CMK (cell line): ENCODE measurements at regions not wholly inside any gene's neighbourhood (a gene's known extent, or its start where the extent isn't known, plus 50 kb on each side); places are given as distances from the start of the nearest gene placed in this dataset.
"Not testable (repeated sequence)": the region's sequence is repeated elsewhere in the genome, so short reads cannot be mapped to it uniquely, and the experiment has no call there.

Experiments used
- DNase-seq: peaks from one replicate; pipeline ENCODE4 v3.0.0-alpha.2; 2010; ENCODE audit warnings: low read depth

DNA sequence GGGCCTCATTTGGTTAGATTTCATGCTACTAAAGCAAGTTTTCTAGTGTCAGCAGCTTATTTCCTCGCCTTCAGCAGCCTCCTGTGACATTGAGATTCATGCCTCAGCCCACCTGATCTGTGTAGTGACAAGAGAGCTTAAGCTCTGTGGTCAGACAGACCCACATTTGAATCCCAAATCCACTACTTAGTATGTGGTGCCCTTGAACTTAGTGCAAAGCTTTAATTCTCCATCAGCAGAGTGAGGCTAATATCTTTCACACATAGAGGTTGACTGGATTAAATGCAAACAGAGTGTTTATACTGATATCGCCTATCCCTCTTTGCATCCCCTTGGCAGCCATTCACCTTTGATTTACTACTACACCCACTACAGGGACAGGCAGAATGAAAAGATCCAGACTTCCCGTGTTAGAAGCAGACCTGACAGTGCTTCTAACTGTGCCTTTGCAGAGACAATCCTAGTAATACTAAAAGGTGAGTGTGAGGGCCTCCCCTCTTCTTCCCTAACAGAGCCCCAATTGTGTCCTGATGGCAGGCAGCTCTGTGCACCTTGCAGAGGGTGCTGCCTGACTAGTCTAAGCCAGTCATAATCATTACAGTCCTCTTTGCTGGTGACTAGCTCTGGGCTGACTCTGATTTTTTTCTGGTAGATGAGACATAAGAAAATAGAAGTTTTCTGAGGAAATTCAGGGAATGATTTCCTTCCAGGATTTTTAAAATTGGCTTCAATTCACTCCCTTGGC is 264.0 kb downstream of the CTH start:
- peak; percentile 24 for DNase-seq

DNA sequence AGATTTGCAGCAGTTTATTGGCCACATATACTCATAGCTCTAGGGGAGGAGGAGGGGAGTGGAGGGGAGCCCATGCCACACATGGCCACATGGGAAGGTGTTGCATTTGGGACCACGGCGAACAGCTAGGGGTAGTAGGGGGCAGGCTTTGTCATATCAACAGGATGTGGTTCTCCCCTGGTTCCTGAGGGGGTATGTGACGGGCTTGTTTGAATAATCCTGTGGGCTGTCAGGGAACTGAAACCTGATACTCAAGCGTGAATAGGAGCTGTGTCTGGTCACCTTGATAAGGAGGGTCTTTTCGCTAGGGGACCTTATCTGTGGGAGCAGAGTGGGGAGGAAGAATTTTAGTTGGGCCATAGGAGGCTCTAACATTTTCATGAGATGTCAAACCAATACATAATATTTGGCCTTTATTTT is 264.7 kb downstream of the CTH start:
- peak; percentile 92 for DNase-seq

DNA sequence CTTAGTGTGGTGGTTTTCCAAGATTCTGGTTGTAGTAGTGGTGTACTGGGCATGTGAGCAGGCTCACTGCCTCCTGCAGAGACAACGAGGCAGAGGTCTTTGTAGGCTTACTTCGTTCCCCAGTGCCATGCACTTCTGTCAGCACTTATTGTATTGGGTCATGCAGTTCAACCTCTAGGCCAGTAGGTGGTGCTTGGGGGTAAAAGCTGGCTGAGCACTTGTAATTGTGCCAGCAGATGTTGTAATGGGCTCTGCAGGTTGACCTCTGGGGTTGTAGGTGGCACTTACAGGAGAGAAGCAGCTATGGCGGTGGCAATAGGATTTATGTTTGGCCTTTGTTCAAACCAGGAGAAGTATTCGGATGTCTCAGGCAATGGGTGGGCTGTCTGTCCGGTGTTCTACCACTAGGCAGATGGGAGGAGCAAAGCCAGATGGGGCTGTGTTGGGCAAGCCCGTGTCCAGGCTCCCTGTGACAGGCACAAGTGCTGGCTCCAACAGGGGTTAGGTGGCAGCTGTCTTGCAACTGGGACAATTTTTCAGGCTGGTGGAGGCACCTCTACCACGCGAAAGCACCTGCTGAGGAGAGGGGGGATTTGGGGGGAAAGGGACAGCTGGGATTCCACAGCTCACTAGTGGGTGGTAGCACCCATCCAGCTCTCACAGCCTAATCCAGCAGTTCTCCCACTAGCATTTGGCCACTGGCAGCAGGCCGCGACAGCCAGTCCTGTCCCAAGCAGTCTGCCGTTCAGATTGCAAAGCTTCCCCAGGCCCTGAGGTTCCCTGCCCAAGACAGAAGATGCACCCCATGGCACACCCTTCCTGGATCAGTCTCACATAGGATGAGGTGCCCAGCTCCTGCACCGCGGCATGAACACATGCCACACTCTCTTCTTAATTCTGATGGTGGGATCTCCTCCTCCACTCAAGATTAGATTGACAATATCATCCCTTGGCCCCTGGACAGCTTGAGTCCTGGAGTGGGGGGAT is 274.5 kb downstream of the CTH start:
- peak; percentile 39 for DNase-seq

DNA sequence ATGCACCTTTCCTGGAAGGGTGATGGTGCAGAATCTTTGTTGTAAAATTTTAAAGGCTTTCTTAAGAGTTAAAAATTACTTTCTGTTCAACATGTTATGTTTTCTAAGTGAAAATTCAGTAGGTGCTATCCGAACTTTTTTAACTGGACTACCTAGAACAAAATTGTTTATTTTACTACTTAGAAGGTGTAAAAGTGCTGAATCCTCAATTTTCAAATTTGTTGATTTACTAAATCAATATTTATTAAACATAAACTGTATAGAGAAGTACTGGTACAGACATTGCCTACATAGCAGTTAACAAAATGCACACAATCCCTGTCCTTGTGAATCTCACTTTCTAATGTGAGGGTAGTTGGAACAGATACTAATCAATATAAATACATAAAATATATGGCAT is 277.5 kb downstream of the CTH start:
- DNase-seq = no peak

DNA sequence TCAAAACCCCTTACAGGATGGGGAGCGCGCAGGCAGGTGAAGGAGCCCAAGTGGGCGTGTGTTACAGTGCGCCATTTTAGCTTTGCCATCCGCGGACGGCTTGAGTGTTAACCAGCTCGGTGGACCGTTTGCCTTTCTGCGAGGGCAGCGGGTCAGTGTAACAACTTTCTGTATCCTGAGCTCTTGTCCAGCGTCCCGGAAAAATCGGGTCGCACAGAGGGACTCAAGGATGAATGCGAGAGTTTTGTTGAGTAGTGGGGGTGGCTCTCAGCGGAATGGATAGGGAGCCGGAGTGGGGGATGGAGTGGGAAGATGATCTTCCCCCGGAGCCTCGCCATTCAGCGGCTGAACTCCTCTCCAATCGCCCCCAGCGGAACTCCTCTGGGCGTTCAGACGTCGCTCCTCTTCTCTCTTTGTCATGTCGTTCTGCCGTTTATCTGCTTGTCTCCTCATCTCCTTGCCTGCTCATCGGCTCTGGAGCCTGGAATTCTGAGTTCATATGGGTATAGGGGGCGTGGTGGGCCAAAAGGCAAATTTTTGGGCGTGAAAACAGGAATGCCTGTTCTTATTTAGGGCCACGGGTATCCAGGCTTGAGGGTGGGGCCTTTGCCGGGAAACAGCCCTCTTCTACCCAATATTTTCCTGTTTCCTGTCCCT is 295.4 kb downstream of the CTH start:
- DNase-seq = no peak

DNA sequence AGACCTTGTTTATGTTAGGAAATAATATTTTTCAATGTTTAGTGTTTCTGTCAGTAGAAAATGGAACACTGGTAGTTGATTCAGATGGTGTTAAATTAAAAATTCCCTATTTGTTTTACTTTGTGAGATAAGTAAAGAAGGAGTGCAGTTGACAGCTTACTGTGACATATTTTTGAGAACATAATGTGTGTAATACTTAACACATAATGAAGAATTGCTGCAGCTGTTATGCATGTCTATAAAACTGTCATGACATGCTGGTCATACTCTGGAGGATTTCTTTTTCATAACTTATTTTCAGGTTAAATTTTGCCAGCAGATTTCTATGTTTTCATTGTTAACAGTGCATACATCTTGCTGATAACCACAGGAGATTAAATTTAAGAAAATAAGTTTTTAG is 296.1 kb downstream of the CTH start:
- no peak for DNase-seq

DNA sequence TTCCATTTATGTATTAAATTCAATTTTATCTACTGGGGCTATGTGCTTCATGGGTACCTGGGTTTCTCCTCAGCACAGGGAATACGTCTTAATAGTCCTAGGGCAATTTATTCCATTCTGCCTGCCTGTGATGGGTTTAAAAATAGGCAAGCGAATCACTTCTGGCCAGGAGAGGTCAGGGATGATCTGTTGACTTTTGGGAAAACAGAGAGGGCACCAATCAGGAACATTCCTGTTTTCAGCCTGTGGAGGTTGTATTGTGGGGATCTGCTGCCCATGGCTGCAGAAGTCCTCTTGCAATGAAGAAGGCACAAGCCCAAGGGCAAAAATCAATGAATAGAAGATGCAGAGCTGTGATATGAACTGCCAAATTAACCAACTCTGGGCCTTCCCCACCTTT is 303.1 kb downstream of the CTH start:
- no peak for DNase-seq

DNA sequence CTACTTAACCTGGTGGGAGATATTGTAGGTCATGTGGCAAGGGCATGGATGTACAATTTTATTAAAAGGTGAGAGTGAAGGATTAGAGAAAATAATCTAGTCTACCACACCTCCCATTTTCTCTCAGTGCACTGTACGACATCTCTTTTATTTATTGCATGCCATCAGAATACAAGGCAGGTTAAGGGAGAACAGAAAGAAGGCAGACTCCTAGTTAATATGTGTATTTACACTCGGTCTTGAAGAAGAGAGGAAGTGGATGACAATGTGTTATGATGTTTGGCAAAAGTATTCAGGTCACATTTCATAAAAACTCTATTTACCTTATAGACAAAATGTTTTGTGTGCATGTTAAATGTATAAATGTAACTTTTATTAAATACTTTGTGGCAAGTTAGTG is 306.1 kb downstream of the CTH start:
- DNase-seq = no peak

DNA sequence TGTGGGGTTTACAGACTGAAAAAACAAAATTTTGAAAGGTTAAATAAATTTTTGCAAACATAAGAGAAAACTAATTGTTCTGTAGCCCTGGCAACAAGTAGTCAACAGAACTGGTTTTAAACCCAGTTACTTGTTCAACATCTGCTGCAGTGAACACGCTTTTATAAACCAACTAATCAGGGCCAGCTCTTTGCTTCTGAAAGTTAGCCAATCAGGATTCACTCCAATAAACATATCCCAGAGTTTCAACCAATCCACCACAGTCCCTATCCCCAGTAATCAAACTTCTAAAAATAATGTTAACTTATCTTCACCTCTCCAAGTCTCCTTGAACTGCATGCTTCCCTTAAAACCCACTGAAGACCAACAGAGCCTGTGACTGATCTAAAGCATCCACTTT is 306.6 kb downstream of the CTH start:
- DNase-seq = no peak

DNA sequence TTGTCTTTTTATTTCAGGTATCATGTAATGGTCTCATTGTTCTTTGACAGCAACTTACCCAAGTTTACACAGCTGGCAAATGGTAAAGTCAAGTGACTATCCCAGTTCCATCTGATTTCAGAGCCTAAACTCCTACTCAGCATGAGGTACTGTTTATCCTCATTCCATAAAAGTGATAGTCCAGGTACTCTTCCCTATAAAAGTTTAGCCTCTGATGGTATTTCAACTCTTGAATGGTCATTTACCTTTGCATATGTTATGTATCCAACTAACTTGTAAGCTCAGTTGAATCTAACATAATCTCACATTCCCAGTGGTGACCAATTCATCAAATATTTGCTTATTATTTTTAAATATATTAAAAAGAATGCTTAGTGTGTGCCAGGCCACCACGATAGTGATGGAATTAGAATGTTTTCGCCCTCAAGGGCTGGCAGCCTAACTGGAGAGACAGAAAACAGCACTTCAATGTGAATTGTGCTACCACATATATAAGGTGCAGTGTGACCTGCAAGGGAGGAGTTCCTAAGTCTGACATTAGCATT is 307.1 kb downstream of the CTH start:
- DNase-seq = no peak

DNA sequence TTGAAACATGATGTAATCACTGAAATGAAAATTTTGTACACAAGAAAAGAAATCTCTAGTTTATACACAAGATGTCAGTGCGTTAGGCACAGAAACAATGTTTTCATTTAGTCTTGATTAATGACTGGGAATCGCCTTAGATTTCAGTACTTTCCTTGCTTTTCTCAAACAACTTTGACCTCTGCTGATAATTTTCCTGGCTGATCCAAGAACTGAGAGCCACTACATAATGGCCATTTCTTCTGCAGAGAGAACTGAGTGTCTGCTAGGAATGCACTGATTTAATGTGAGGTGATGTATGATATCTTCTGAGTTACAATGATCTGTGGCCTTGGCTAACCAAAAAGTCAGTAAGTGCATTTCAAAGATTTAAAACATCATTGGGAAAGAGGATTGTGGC is 308.1 kb downstream of the CTH start:
- no peak for DNase-seq

DNA sequence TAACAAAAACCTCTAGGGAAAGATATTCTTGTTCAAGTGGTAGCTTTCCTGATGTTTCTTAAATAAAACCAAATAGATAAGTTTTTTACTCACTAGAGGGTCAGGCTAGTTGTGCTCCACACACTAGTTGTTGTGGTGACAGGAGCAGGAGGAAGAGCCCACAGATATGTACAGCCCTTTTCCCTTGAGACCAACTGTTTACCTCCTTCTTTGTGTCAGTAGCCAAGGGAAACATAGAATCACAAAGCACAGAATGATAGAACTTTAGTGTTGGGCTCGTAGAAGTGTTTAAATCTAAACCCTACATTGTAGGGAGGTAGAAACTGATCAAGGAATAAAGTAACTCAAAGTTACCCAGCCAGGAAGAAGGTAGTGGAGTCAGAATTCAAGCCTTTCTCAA is 309.0 kb downstream of the CTH start:
- DNase-seq = no peak

DNA sequence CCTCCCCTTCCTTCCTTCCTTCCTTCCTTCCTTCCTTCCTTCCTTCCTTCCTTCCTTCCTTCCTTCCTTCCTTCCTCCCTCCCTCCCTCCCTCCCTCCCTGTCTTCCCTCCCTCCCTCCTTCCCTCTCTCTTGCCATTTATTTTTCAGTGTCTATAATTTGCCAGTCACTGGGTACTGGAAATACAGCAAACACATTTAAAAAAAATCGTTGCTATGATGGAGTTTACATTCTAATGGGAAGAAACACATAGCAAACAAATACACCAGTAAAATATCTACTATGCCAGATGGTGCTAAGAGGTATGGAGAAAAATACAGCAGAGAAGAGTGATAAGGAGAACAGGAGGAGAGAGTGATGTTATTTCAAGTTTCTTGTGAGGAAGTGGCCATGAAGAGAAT is 309.5 kb downstream of the CTH start:
- no peak for DNase-seq

DNA sequence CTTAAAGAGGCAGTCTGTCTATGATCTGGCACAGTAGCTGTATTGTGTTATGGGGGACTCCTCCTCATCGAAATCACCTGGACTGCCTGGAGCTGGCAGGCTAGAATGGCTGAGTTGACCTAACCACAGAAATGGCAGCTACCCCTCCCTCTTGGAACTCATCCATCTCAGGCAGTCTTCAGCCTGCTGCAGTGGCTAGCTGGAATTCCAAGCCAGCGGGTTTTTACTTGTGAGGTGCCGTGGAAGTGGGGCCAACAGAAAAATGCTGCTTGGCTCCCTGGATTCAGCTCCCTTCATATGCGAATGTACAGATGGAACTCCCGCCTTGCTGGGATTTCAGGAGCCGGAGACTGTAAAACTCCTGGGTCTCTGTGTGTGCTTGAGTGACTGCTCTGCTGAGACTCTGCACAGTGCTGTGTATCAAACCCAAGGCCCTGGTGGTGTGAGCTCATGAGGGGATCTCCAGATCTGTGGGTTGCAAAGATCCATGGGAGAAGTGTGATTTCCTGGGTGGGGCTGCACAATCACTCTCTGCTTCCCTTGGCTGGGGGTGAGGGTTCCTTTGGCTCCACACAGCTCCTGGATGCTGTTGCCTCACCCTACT is 316.9 kb downstream of the CTH start:
- no peak for DNase-seq

DNA sequence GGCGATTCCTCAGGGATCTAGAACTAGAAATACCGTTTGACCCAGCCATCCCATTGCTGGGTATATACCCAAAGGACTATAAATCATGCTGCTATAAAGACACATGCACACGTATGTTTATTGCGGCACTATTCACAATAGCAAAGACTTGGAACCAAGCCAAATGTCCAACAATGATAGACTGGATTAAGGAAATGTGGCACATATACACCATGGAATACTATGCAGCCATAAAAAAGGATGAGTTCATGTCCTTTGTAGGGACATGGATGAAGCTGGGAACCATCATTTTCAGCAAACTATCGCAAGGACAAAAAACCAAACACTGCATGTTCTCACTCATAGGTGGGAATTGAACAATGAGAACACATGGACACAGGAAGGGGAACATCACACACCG is 311.1 kb downstream of the PTGER3 start:
- not testable (repeated sequence) for DNase-seq

DNA sequence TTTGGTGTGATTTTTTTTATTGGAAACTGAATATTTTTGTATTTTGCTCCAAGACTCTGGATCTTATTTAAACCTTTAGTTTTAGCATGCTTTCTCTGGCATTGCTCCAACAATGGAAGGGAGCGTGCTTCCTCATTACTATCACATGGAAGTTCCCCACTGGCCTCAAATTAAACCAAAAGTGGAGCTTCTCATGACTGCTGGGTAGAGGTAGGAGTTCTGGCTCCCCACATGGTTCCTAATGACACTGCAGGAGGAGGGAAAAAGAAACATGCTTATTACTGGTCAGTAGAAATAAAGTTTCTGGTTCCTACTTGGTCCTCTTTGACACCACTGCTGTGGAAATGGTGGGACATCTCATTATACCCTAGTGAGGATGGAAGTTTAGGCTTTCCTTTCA is 310.5 kb downstream of the PTGER3 start:
- DNase-seq = peak; percentile 21

DNA sequence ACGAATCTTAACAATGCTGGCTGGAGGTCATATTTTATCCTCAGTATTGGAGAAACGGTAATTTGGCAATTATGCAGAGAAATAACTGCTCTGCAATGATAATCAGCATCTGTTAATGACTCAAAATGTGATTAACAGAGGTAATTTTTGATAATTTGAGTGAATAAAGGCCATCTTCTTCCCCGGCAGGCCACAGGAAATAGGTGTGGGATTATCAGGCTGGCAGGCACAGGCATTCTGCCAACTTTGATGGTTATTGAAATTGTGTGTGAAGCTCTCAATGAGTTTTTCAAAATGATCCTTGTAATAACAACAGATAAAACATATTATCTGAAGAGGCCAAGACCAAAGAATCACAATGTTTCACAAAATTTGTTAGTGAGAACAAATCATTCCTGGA is 309.0 kb downstream of the PTGER3 start:
- no peak for DNase-seq

DNA sequence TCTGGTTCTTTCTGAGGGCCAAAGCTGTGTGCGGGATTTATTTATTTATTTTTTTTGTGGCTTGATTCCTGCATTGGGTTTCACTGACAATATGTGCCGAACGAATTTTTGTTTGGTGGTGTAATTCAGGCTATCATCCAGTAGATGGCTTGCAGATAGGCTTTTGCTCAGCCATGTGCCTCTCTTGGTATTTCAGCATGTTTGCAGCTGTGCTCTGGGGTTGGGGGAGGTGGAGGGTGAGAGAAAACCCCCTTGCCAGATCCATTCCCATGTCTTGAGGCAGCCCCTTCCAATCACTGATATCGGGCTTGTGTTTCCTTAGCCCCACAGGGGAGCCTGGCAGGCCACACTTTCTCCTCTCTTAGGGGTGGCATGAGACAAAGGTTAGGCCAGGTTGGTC is 302.4 kb downstream of the PTGER3 start:
- DNase-seq = no peak

DNA sequence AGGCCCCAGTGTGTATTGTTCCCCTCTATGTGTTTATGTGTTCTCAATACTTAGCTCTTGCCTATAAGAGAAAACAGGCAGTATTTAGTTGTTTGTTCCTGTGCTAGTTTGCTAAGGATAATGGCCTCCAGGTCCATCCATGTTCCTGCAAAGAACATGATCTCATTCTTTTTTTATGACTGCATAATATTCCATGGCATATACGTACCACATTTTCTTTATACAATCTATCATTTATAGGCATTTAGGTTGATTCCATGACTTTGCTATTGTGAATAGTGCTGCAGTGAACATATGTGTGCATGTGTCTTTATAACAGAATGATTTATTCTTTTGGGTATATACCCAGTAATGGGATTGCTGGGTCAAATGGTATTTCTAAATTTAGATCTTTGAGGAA is 301.6 kb downstream of the PTGER3 start:
- not testable (repeated sequence) for DNase-seq

DNA sequence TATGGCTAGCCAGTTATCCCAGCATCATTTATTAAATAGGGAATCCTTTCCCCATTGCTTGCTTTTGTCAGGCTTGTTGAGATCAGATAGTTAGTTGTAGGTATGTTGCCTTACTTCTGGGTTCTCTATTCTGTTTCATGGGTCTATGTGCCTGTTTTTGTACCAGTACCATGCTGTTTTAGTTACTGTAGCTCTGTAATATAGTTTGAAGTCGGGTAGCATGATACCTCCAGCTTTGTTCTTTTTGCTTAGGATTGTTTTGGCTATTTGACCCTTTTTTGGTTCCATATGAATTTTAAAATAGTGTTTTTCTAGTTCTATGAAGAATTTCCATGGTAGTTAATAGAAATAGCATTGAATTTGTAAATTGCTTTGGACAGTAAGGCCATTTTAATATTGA is 300.5 kb downstream of the PTGER3 start:
- DNase-seq = not testable (repeated sequence)

DNA sequence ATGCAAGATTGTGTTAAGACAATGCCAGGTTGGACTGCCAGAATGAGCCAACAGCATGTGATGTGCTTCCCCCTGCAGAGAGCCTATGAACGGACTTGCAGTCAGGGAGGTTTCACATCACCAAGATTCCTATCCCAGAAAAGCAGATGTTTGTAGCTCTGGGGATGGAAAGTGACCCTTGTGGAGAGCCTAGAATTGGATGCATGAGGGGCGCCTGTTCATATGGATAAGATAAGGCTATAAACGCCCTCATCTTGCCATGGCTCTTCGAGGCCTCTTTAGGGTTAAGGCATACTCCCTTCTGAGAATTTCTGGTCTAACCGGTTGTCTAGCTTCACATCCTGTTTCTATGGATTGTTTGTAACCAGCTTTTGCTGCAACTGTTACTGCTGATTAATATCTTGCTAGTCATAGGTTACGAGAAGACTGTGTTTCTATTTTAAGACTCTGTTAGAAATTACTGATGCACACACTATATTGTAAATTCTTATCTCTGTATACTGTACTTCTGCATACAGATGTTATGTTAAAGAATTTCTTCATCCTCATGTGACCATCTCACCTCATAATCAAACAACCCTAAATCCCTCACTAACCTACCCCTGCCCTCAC is 295.8 kb downstream of the PTGER3 start:
- DNase-seq = peak; percentile 67

DNA sequence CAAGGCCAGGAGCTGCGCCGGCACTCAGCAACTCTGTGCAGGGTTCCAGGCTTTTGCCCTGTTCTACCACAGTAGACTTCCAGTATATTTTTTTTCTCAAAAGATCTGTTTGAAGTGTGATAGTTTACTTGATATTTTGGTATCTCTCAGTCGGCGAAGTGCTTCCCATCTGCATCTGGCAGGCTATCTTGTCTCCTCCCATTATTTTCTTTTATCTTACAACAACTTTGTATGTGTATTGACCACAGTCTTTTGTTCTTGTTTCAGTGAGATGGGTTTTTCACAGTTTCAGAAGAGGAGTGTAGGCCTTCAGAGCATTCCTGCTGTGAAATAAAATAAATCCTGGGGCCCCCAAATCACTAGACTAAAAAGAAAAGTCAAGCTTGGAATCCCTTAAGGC is 292.9 kb downstream of the PTGER3 start:
- DNase-seq = no peak
